Large intestine (tissue), 3 donors: ENCODE measurements at regions not wholly inside any gene's neighbourhood (a gene's known extent, or its start where the extent isn't known, plus 50 kb on each side); places are given as distances from the start of the nearest gene placed in this dataset.

Source experiments
- DNase-seq, 2 donors: peaks; one replicate each; pipeline versions ENCODE4 v3.0.0 to v3.0.0-alpha.2; 2013
- H3K27ac ChIP-seq: one replicate; pipeline ENCODE4 v1.5.1; 2013; ENCODE audit warnings: low read length
- H3K27me3 ChIP-seq: 2 replicates; pipeline ENCODE4 v1.6.1; 2013; ENCODE audit warnings: low read length; ENCODE audit not compliant: control insufficient read depth, insufficient read depth
- H3K36me3 ChIP-seq: 2 replicates; pipeline ENCODE4 v1.6.1; 2013; ENCODE audit warnings: low read length; ENCODE audit not compliant: control insufficient read depth, insufficient read depth
- H3K4me1 ChIP-seq: one replicate; pipeline ENCODE4 v1.6.1; 2013; ENCODE audit warnings: low read length; ENCODE audit not compliant: control insufficient read depth, insufficient read depth
- H3K4me3 ChIP-seq: one replicate; pipeline ENCODE4 v1.5.1; 2013; ENCODE audit warnings: low read length
- H3K9me3 ChIP-seq: one replicate; pipeline ENCODE4 v1.6.1; 2013; ENCODE audit warnings: mild to moderate bottlenecking, low read depth, low read length, moderate library complexity; ENCODE audit not compliant: control insufficient read depth
- WGBS: methylation state at CpG from one replicate; pipeline ENCODE4 v1.1.5; 2013; ENCODE audit warnings: low lambda C conversion rate; ENCODE audit not compliant: insufficient coverage; 5-methylcytosine and 5-hydroxymethylcytosine counted together

GRCh38 chr2:81600088-81600487, 1295.5 kb upstream of the LRRTM1 start:
- Histone ChIP-seq H3K9me3 (no peaks in the 10 kb centered on the region), H3K4me1 (no peaks in the 10 kb centered on the region), H3K27ac (no peak overlapping the region), H3K4me3 (no peak overlapping the region), H3K27me3 (no peaks in the 10 kb centered on the region), H3K36me3 (no peaks in the 10 kb centered on the region)
- no peak for DNase-seq
- no CpG with 5 or more reads among the region's 1 CpG for WGBS

DNA sequence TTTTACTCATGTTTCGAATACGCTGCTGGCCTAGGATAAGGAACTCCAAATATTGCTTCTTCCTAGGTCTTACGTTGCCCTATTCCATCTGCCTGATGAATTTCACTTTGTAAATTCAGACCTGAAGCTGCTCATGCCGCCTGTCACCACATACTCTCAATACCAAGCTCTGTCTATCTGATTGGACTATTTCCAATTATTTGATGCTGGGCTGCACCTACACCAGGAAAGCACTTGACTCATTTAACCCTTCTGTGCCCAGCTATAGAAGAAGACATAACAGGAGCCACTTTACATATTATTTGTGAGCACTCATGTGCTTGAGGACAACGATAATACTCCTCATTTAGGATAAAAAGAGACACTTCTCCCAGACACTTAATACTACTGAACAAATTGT, 1293.9 kb upstream of the LRRTM1 start:
- DNase-seq = no peak
- no peak overlapping the region for H3K27ac ChIP-seq
- 80% methylated on average over 1 of the region's 5 CpGs for WGBS

GRCh38 chr2:81589406-81589805, 1284.9 kb upstream of the LRRTM1 start:
- WGBS = no CpG with 5 or more reads among the region's 2 CpGs
- no peak for DNase-seq

More for the DNA sequence above, 1293.9 kb upstream of the LRRTM1 start:
- Histone ChIP-seq H3K9me3 (no peaks in the 10 kb centered on the region), H3K4me3 (no peak overlapping the region), H3K4me1 (no peaks in the 10 kb centered on the region), H3K27me3 (no peaks in the 10 kb centered on the region), H3K36me3 (no peaks in the 10 kb centered on the region)

GRCh38 chr2:81583311-81584108, 1279.0 kb upstream of the LRRTM1 start:
- H3K9me3 ChIP-seq = peaks cover 6% of the 10 kb centered on the region
- 100% methylated on average over 2 of the region's 20 CpGs for WGBS
- no peaks in the 10 kb centered on the region for H3K27me3 ChIP-seq
- no peaks in the 10 kb centered on the region for H3K36me3 ChIP-seq
- H3K4me1 ChIP-seq = no peaks in the 10 kb centered on the region
- no peak overlapping the region for H3K4me3 ChIP-seq
- DNase-seq = no peak
- no peak overlapping the region for H3K27ac ChIP-seq

More at GRCh38 chr2:81589406-81589805, 1284.9 kb upstream of the LRRTM1 start:
- H3K9me3 ChIP-seq = no peaks in the 10 kb centered on the region
- no peaks in the 10 kb centered on the region for H3K4me1 ChIP-seq
- no peak overlapping the region for H3K4me3 ChIP-seq
- H3K36me3 ChIP-seq = no peaks in the 10 kb centered on the region
- H3K27ac ChIP-seq = no peak overlapping the region
- no peaks in the 10 kb centered on the region for H3K27me3 ChIP-seq

DNA sequence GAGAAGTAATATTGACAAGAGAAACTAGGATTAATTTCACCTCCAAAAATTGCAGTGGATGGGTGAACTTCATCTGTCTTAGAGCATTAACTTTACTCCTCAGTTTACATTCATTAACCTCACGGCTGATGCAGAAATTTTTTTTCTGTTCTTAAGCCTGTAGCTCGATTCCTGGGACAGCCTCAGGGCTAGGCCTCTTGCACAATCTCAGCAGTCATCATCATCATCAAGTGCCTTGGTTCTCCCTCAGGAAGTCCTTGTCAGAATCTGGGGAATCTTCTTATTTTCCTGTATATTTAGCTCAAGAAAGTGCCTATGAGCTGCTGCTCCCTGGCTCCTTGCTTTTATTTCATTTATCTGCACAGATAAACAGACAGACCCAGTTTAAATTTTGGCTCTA, 1272.2 kb upstream of the LRRTM1 start:
- no peak overlapping the region for H3K27ac ChIP-seq
- no peaks in the 10 kb centered on the region for H3K9me3 ChIP-seq
- no peaks in the 10 kb centered on the region for H3K27me3 ChIP-seq
- no peak overlapping the region for H3K4me3 ChIP-seq
- no peaks in the 10 kb centered on the region for H3K4me1 ChIP-seq
- H3K36me3 ChIP-seq = no peaks in the 10 kb centered on the region
- no CpG with 5 or more reads among the region's 2 CpGs for WGBS
- DNase-seq = no peak

GRCh38 chr2:81551040-81551634, 1246.6 kb upstream of the LRRTM1 start:
- Histone ChIP-seq H3K4me1 (no peaks in the 10 kb centered on the region), H3K9me3 (no peaks in the 10 kb centered on the region), H3K36me3 (no peaks in the 10 kb centered on the region), H3K4me3 (no peak overlapping the region), H3K27ac (no peak overlapping the region), H3K27me3 (no peaks in the 10 kb centered on the region)
- DNase-seq = no peak
- WGBS = no CpG with 5 or more reads among the region's 3 CpGs

GRCh38 chr2:81550277-81550676, 1245.7 kb upstream of the LRRTM1 start:
- WGBS = 100% methylated on average over 1 of the region's 3 CpGs
- no peaks in the 10 kb centered on the region for H3K36me3 ChIP-seq
- H3K4me3 ChIP-seq = no peak overlapping the region
- no peaks in the 10 kb centered on the region for H3K27me3 ChIP-seq
- no peaks in the 10 kb centered on the region for H3K4me1 ChIP-seq
- no peak overlapping the region for H3K27ac ChIP-seq
- DNase-seq = no peak
- no peaks in the 10 kb centered on the region for H3K9me3 ChIP-seq

DNA sequence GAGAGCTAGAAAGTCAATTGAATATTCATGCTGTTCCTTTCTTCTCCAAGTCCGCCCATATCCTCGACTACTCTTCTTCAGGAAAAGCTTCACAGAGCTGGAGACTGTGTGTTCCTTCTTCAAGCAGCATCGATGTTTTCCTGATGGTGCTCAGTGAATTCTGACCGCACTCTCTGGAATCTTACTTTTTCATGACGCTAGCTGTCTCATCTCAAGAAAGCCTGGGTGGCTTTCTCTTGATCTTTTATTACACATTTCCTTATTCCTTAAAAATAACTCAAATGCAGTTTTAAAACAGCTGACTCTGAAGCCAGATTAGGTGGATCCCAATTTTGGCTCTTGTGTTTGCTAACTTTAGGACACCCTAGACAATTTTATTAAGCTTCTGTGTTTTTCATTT, 1245.1 kb upstream of the LRRTM1 start:
- Histone ChIP-seq H3K27me3 (no peaks in the 10 kb centered on the region), H3K9me3 (no peaks in the 10 kb centered on the region), H3K27ac (no peak overlapping the region), H3K4me3 (no peak overlapping the region), H3K4me1 (no peaks in the 10 kb centered on the region), H3K36me3 (no peaks in the 10 kb centered on the region)
- WGBS = 73% methylated on average over 2 of the region's 5 CpGs
- no peak for DNase-seq

GRCh38 chr2:81545626-81546025, 1241.1 kb upstream of the LRRTM1 start:
- Histone ChIP-seq H3K4me3 (no peak overlapping the region), H3K27me3 (no peaks in the 10 kb centered on the region), H3K4me1 (no peaks in the 10 kb centered on the region), H3K9me3 (no peaks in the 10 kb centered on the region), H3K36me3 (no peaks in the 10 kb centered on the region), H3K27ac (no peak overlapping the region)
- 86% methylated on average over 1 of the region's 2 CpGs for WGBS
- no peak for DNase-seq

GRCh38 chr2:81542119-81542518, 1237.6 kb upstream of the LRRTM1 start:
- H3K36me3 ChIP-seq = no peaks in the 10 kb centered on the region
- DNase-seq = no peak
- H3K9me3 ChIP-seq = no peaks in the 10 kb centered on the region
- no peaks in the 10 kb centered on the region for H3K27me3 ChIP-seq
- 67% methylated on average over 1 of the region's 1 CpG for WGBS
- H3K4me1 ChIP-seq = no peaks in the 10 kb centered on the region
- H3K27ac ChIP-seq = no peak overlapping the region
- no peak overlapping the region for H3K4me3 ChIP-seq

DNA sequence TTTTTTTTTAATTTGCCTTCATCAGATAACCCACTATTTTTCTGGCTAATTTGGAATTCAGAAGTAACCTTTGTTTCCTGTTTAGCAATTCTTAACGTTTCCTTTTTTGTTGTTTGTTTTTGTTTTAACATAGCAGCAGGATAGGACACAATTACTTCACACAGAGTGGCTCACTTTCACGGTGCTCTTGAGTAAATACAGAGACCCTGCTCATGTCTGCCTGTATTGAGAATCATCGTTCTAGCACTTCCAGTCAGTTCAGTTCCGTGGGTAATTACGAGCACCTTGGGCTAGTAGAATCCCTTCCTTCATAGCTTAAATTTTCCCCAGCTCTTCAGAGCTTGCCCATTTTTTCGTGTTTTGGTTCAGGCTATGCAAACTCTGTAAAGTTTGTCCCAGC, 1225.4 kb upstream of the LRRTM1 start:
- DNase-seq = no peak
- Histone ChIP-seq H3K4me3 (no peak overlapping the region), H3K27ac (no peak overlapping the region), H3K9me3 (no peaks in the 10 kb centered on the region), H3K36me3 (no peaks in the 10 kb centered on the region), H3K27me3 (no peaks in the 10 kb centered on the region), H3K4me1 (no peaks in the 10 kb centered on the region)
- 59% methylated on average over 4 of the region's 6 CpGs for WGBS
